Fibroblast of mammary gland (primary cell): ENCODE measurements at regions not wholly inside any gene's neighbourhood (a gene's known extent, or its start where the extent isn't known, plus 50 kb on each side); places are given as distances from the start of the nearest gene placed in this dataset.

Experiments
- DNase-seq: peaks from one replicate; pipeline ENCODE4 v3.0.0-alpha.2; 2010; ENCODE audit warnings: low read depth
- H3K4me3 ChIP-seq: 2 replicates; pipeline ENCODE4 v1.5.1; 2011; ENCODE audit warnings: low read depth, mild to moderate bottlenecking, low read length, moderate library complexity; ENCODE audit not compliant: control insufficient read depth
- TF ChIP-seq, protein P1 (sequence below): conservative IDR thresholded peaks from 2 replicates; pipeline ENCODE4 v1.5.1; 2011; ENCODE audit warnings: low read depth, low read length, inconsistent platforms; ENCODE audit not compliant: control insufficient read depth, insufficient read depth

GRCh38 chr20:43287637-43288036 is 97.9 kb upstream of the PTPRT start:
- no peak overlapping the region for H3K4me3 ChIP-seq
- no peak for DNase-seq
- TF ChIP-seq, protein P1, sequence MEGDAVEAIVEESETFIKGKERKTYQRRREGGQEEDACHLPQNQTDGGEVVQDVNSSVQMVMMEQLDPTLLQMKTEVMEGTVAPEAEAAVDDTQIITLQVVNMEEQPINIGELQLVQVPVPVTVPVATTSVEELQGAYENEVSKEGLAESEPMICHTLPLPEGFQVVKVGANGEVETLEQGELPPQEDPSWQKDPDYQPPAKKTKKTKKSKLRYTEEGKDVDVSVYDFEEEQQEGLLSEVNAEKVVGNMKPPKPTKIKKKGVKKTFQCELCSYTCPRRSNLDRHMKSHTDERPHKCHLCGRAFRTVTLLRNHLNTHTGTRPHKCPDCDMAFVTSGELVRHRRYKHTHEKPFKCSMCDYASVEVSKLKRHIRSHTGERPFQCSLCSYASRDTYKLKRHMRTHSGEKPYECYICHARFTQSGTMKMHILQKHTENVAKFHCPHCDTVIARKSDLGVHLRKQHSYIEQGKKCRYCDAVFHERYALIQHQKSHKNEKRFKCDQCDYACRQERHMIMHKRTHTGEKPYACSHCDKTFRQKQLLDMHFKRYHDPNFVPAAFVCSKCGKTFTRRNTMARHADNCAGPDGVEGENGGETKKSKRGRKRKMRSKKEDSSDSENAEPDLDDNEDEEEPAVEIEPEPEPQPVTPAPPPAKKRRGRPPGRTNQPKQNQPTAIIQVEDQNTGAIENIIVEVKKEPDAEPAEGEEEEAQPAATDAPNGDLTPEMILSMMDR, result no peak

DNA sequence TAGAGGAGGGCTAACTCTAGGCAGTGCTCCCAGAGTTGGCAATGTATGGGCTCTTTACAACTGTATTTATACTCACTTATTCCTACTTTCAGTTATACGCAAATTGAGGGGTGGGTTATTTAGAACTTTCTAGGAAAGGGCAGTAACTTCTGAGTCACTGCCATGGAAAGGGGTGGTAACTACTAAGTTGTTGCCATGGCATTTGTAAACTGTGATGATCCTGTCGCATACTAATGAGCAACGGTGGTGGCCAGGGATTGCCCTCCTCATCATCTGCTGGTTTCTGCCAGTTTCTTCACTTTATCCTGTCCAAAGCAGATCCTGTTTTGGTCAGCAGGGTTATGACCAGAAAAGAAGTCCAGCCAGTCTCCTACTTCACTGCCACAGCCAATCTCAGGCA is 95.5 kb upstream of the PTPRT start:
- DNase-seq, result no peak
- no peak overlapping the region for H3K4me3 ChIP-seq
- TF ChIP-seq, protein P1, result no peak

- DNase-seq, result no peak
- TF ChIP-seq, protein P1, result no peak
- H3K4me3 ChIP-seq, result no peak overlapping the region
These were observed 94.8 kb upstream of the PTPRT start for GRCh38 chr20:43284486-43284885.

DNA sequence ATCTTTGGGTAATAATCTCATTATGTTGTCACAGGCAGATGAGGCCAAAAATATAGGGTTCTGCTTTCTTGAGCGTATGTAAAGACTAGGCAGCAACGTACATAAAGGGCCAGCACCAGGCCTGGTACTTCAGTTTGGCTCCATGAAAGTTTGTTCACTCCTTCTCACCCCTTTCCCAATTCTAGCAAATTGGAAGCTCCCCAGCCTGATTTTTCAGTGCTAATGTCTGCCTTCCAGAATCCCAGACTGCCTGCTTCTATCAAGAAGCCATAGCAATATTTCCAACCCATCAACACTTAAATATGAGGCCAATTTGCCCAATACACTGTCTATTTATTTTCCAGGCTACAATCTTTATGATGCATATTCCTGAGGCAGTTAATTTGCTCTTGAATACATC is 93.4 kb upstream of the PTPRT start:
- H3K4me3 ChIP-seq, result no peak overlapping the region
- TF ChIP-seq, protein P1, result no peak
- no peak for DNase-seq

- TF ChIP-seq, protein P1, result no peak
- no peak for DNase-seq
These were observed 82.3 kb upstream of the PTPRT start for GRCh38 chr20:43271980-43272379.

GRCh38 chr20:43265449-43265848 is 75.7 kb upstream of the PTPRT start:
- no peak for DNase-seq
- TF ChIP-seq, protein P1, result no peak
- no peak overlapping the region for H3K4me3 ChIP-seq

More at GRCh38 chr20:43271980-43272379, 82.3 kb upstream of the PTPRT start:
- no peak overlapping the region for H3K4me3 ChIP-seq

DNA sequence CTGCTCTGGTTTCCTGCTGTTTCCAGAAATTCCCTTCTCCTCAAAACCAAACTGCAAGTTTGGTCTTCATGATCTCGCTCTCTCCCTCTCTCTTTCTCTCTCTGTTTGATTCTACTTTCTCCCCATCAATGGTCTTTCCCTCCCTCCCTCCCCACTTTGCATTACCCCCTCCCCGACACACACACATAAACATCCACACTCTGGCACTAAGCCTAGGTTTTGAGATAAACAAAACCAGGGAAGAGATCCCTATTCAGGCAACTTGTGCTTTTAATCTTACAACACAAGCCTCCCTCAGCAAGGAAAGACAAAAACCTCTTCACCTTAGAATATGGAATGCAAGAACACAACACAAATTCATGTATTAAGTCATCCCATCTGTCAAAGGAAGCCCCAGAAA is 73.5 kb upstream of the PTPRT start:
- no peak overlapping the region for H3K4me3 ChIP-seq
- DNase-seq, result no peak
- TF ChIP-seq, protein P1, result no peak
